HCT116 (cell line): ENCODE measurements at regions not wholly inside any gene's neighbourhood (a gene's known extent, or its start where the extent isn't known, plus 50 kb on each side); places are given as distances from the start of the nearest gene placed in this dataset.

Source experiments
- ATAC-seq: fragments of 200-7000 bp; cut with Tn5 transposase; 2 replicates; pipeline ENCODE4 v1.9.1; 2020; ENCODE audit warnings: mild to moderate bottlenecking, moderate library complexity
- BruUV-seq: library from RNA; stranded (reverse); fragments of 400-500 nt; replicated peaks from 2 replicates; lab custom pipeline; 2021; lab: Mats Ljungman, UMichigan
- CTCF ChIA-PET: fragments of 300-600 bp; sonication (Branson Sonifier 250); formaldehyde crosslinking; loops from one replicate; lab custom pipeline; 2021; ENCODE audit warnings: antibody characterized with exemption; lab: Charles Lee
- POLR2A ChIA-PET: fragments of 300-600, 350-600 bp; sonication (Branson Sonifier 250); formaldehyde crosslinking; loops from one replicate; lab custom pipeline; 2021; ENCODE audit warnings: antibody characterized with exemption; lab: Charles Lee
- RAD21 ChIA-PET, 2 experiments: fragments of 300-600 bp; sonication (Branson Sonifier 250); formaldehyde crosslinking; loops; one replicate each; lab custom pipeline; 2023; ENCODE audit warnings: low total read pairs in 2 of 2; ENCODE audit not compliant: uncharacterized antibody in 2 of 2, unreplicated experiment in 2 of 2, low non-redundant PET in 1 of 2; lab: Charles Lee
- DNase-seq: peaks from one replicate; pipeline ENCODE4 v3.0.0-alpha.2; 2010; ENCODE audit warnings: low read depth, low spot score
- H2AFZ ChIP-seq: fragments of 200-600 bp; shearing (Covaris generic), sonication (generic); 2 replicates; pipeline ENCODE4 v1.6.1; 2017; ENCODE audit warnings: low read depth, mixed run types, mixed read lengths, antibody characterized with exemption, low read length; ENCODE audit not compliant: poor library complexity, severe bottlenecking
- H3K27ac ChIP-seq: 2 replicates; pipeline ENCODE4 v1.5.1; 2012; ENCODE audit warnings: low read depth, low read length
- H3K27me3 ChIP-seq: fragments of 200-600 bp; sonication (generic); 2 replicates; pipeline ENCODE4 v1.6.1; 2016; ENCODE audit warnings: mixed run types, low read length, mixed read lengths; ENCODE audit not compliant: insufficient read depth
- H3K36me3 ChIP-seq, 2 experiments: fragments of 200-500 bp in 1 of 2; fragments of 200-600 bp in 1 of 2; sonication (Bioruptor generic) in 1 of 2; sonication (generic) in 1 of 2; 2 replicates each; pipeline versions ENCODE4 v1.5.1 to v1.6.1; 2014 to 2016; ENCODE audit warnings: low read length in 2 of 2, inconsistent platforms in 1 of 2, mixed read lengths in 1 of 2, mixed run types in 1 of 2; ENCODE audit not compliant: insufficient read depth in 2 of 2, control insufficient read depth in 1 of 2
- H3K4me1 ChIP-seq, 2 experiments: fragments of 200-600 bp in 1 of 2; sonication (generic) in 1 of 2; 2 replicates each; pipeline versions ENCODE4 v1.5.1 to v1.6.1; 2012 to 2017; ENCODE audit warnings: low read length in 2 of 2, inconsistent platforms in 1 of 2, mild to moderate bottlenecking in 1 of 2, mixed read lengths in 1 of 2, mixed run types in 1 of 2, moderate library complexity in 1 of 2; ENCODE audit not compliant: insufficient read depth in 2 of 2, control insufficient read depth in 1 of 2
- H3K4me2 ChIP-seq: fragments of 200-600 bp; sonication (generic); 2 replicates; pipeline ENCODE4 v1.6.1; 2017; ENCODE audit warnings: mixed run types, low read length, mixed read lengths
- H3K4me3 ChIP-seq, 2 experiments: fragments of 200-600 bp in 1 of 2; sonication (generic) in 1 of 2; replicated peaks in 1 of 2; 2 replicates each; pipeline ENCODE4 v1.5.1; 2011 to 2016; ENCODE audit warnings: low read length in 2 of 2, control low read depth in 1 of 2, low read depth in 1 of 2, mild to moderate bottlenecking in 1 of 2, mixed read lengths in 1 of 2, mixed run types in 1 of 2
- H3K79me2 ChIP-seq: fragments of 200-600 bp; sonication (generic); 2 replicates; pipeline ENCODE4 v1.6.1; 2017; ENCODE audit warnings: mild to moderate bottlenecking, mixed run types, low read length, moderate library complexity, mixed read lengths; ENCODE audit not compliant: insufficient read depth
- H3K9ac ChIP-seq: fragments of 200-600 bp; sonication (generic); 2 replicates; pipeline ENCODE4 v1.6.1; 2016; ENCODE audit warnings: low read length, mixed read lengths
- H3K9me2 ChIP-seq: fragments of 200-600 bp; sonication (generic), shearing (Covaris generic); 2 replicates; pipeline ENCODE4 v1.6.1; 2017; ENCODE audit warnings: mixed run types, mild to moderate bottlenecking, moderate library complexity; ENCODE audit not compliant: insufficient read depth
- H3K9me3 ChIP-seq, 2 experiments: fragments of 200-500 bp in 1 of 2; fragments of 200-600 bp in 1 of 2; sonication (Bioruptor generic) in 1 of 2; sonication (generic) in 1 of 2; 2 replicates each; pipeline ENCODE4 v1.6.1; 2014 to 2017; ENCODE audit warnings: low read length in 2 of 2, mixed read lengths in 2 of 2, inconsistent platforms in 1 of 2, low read depth in 1 of 2, mild to moderate bottlenecking in 1 of 2, mixed run types in 1 of 2, moderate library complexity in 1 of 2; ENCODE audit not compliant: control insufficient read depth in 1 of 2, insufficient read depth in 1 of 2
- H4K20me1 ChIP-seq: fragments of 200-600 bp; sonication (generic), shearing (Covaris generic); 2 replicates; pipeline ENCODE4 v1.6.1; 2017; ENCODE audit warnings: mixed run types, mild to moderate bottlenecking, moderate library complexity; ENCODE audit not compliant: insufficient read depth
- ATF3 ChIP-seq: IDR thresholded peaks from 2 replicates; pipeline ENCODE4 v1.6.1; 2012
- CEBPB ChIP-seq: IDR thresholded peaks from 2 replicates; pipeline ENCODE4 v1.6.1; 2012; ENCODE audit warnings: low read depth
- EGR1 ChIP-seq: IDR thresholded peaks from 2 replicates; pipeline ENCODE4 v1.6.1; 2012; ENCODE audit warnings: low read depth
- ELF1 ChIP-seq: IDR thresholded peaks from 2 replicates; pipeline ENCODE4 v1.6.1; 2012; ENCODE audit warnings: low read depth, borderline replicate concordance
- EZH2 ChIP-seq: fragments of 200-600 bp; sonication (generic); IDR thresholded peaks from 2 replicates; pipeline ENCODE4 v1.6.1; 2017; ENCODE audit warnings: antibody characterized with exemption, mixed run types
- EZH2phosphoT487 ChIP-seq: fragments of 200-600 bp; IDR thresholded peaks from 2 replicates; pipeline ENCODE4 v1.6.1; 2018; ENCODE audit warnings: antibody characterized with exemption, borderline replicate concordance
- FOSL1 ChIP-seq: IDR thresholded peaks from 2 replicates; pipeline ENCODE4 v1.6.1; 2012; ENCODE audit warnings: low read depth
- JUND ChIP-seq: IDR thresholded peaks from 2 replicates; pipeline ENCODE4 v1.6.1; 2012
- POLR2A ChIP-seq: IDR thresholded peaks from 2 replicates; pipeline ENCODE4 v1.7.0; 2011; ENCODE audit warnings: borderline replicate concordance; ENCODE audit not compliant: insufficient read depth, insufficient read length; ENCODE audit errors: extremely low read depth
- RAD21 ChIP-seq: IDR thresholded peaks from 2 replicates; pipeline ENCODE4 v1.6.1; 2012; ENCODE audit warnings: low read depth, mild to moderate bottlenecking
- SIN3A ChIP-seq: IDR thresholded peaks from 2 replicates; pipeline ENCODE4 v1.6.1; 2012; ENCODE audit warnings: low read depth
- SP1 ChIP-seq: IDR thresholded peaks from 2 replicates; pipeline ENCODE4 v1.6.1; 2012; ENCODE audit warnings: low read depth
- TCF7L2 ChIP-seq: IDR thresholded peaks from 2 replicates; pipeline ENCODE4 v1.7.0; 2011; ENCODE audit warnings: borderline replicate concordance, inconsistent platforms; ENCODE audit not compliant: insufficient read depth, insufficient read length; ENCODE audit errors: extremely low read depth
- YY1 ChIP-seq: IDR thresholded peaks from 2 replicates; pipeline ENCODE4 v1.6.1; 2011; ENCODE audit warnings: low read length, low read depth, moderate library complexity, mild to moderate bottlenecking; ENCODE audit not compliant: insufficient replicate concordance; ENCODE audit errors: extremely low read depth
- ZBTB33 ChIP-seq: IDR thresholded peaks from 2 replicates; pipeline ENCODE4 v1.6.1; 2011; ENCODE audit warnings: mild to moderate bottlenecking, low read length, moderate library complexity; ENCODE audit not compliant: insufficient replicate concordance; ENCODE audit errors: extremely low read depth
- ZFX ChIP-seq: fragments of 450-650 bp; IDR thresholded peaks from 2 replicates; pipeline ENCODE4 v1.6.1; 2017
- intact Hi-C: fragments of 100-400 bp; cut with micrococcal nuclease; formaldehyde crosslinking; loops from 2 replicates; pipeline ENCODE4 v1.10.0; 2022
- TF ChIP-seq, protein P1 (sequence below), 3 experiments: fragments of 200-600 bp in 1 of 3; sonication (generic) in 1 of 3; IDR thresholded peaks in 2 of 3; conservative IDR thresholded peaks in 1 of 3; 2 replicates each; pipeline ENCODE4 v1.5.1; 2012 to 2017; ENCODE audit warnings: low read depth in 2 of 3, low read length in 2 of 3, antibody characterized with exemption in 1 of 3, borderline replicate concordance in 1 of 3, control low read depth in 1 of 3, mild to moderate bottlenecking in 1 of 3, mixed read lengths in 1 of 3, mixed run types in 1 of 3, moderate library complexity in 1 of 3; ENCODE audit not compliant: insufficient read depth in 1 of 3
- TF ChIP-seq, protein P2 (sequence below): IDR thresholded peaks from 2 replicates; pipeline ENCODE4 v1.6.1; 2012; ENCODE audit warnings: low read depth

DNA sequence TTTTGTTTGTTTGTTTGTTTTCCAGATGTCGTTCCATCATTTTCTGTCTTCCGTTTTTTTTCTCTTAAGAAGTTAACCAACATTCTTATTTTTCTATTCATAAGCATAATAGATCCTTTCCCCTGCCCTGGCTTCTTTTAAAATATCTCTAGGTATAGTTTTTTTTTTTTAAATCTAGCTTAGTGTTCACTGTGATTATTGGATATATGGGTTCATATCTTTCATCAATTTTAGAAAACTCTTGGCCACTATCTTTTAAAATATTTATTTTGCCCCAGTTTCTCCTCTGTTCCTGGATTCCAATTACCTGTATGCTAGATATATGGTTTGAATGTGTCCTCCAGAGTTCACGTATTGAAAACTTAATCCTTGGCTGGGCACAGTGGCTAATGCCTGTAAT, 59.6 kb downstream of the GSX2 start:
- CTCF ChIA-PET = no interaction called here
- Histone ChIP-seq H3K4me3 (no peak overlapping the region), H3K9me2 (no peaks in the 10 kb centered on the region), H3K79me2 (no peaks in the 10 kb centered on the region), H3K27ac (no peak overlapping the region), H3K27me3 (no peaks in the 10 kb centered on the region), H3K4me2 (no peak overlapping the region), H2AFZ (no peak overlapping the region), H4K20me1 (no peaks in the 10 kb centered on the region), H3K36me3 (no peaks in the 10 kb centered on the region), H3K4me1 (no peaks in the 10 kb centered on the region; a peak in 1 of 4 replicates), H3K9ac (no peak overlapping the region), H3K9me3 (no peaks in the 10 kb centered on the region)
- no peak for DNase-seq
- intact Hi-C loops = no loop called here
- POLR2A ChIA-PET = no interaction called here
- no peak for TF ChIP-seq EZH2
- TF ChIP-seq POLR2A = no peak
- TF ChIP-seq TCF7L2 = no peak
- TF ChIP-seq ZBTB33 = no peak
- TF ChIP-seq CEBPB = no peak
- TF ChIP-seq, protein P1, sequence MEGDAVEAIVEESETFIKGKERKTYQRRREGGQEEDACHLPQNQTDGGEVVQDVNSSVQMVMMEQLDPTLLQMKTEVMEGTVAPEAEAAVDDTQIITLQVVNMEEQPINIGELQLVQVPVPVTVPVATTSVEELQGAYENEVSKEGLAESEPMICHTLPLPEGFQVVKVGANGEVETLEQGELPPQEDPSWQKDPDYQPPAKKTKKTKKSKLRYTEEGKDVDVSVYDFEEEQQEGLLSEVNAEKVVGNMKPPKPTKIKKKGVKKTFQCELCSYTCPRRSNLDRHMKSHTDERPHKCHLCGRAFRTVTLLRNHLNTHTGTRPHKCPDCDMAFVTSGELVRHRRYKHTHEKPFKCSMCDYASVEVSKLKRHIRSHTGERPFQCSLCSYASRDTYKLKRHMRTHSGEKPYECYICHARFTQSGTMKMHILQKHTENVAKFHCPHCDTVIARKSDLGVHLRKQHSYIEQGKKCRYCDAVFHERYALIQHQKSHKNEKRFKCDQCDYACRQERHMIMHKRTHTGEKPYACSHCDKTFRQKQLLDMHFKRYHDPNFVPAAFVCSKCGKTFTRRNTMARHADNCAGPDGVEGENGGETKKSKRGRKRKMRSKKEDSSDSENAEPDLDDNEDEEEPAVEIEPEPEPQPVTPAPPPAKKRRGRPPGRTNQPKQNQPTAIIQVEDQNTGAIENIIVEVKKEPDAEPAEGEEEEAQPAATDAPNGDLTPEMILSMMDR (IDR thresholded peaks at IDR 0.05 in 2 of 3, conservative IDR thresholded peaks at IDR 0.05 in 1 of 3; ENCODE audit: borderline replicate concordance in 1 of 3, insufficient read depth in 1 of 3, low read depth in 2 of 3, low read length in 2 of 3) = no peak
- no peak for TF ChIP-seq RAD21
- TF ChIP-seq, protein P2, sequence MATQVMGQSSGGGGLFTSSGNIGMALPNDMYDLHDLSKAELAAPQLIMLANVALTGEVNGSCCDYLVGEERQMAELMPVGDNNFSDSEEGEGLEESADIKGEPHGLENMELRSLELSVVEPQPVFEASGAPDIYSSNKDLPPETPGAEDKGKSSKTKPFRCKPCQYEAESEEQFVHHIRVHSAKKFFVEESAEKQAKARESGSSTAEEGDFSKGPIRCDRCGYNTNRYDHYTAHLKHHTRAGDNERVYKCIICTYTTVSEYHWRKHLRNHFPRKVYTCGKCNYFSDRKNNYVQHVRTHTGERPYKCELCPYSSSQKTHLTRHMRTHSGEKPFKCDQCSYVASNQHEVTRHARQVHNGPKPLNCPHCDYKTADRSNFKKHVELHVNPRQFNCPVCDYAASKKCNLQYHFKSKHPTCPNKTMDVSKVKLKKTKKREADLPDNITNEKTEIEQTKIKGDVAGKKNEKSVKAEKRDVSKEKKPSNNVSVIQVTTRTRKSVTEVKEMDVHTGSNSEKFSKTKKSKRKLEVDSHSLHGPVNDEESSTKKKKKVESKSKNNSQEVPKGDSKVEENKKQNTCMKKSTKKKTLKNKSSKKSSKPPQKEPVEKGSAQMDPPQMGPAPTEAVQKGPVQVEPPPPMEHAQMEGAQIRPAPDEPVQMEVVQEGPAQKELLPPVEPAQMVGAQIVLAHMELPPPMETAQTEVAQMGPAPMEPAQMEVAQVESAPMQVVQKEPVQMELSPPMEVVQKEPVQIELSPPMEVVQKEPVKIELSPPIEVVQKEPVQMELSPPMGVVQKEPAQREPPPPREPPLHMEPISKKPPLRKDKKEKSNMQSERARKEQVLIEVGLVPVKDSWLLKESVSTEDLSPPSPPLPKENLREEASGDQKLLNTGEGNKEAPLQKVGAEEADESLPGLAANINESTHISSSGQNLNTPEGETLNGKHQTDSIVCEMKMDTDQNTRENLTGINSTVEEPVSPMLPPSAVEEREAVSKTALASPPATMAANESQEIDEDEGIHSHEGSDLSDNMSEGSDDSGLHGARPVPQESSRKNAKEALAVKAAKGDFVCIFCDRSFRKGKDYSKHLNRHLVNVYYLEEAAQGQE = no peak
- no peak for TF ChIP-seq ELF1
- TF ChIP-seq ZFX = no peak
- TF ChIP-seq SIN3A = no peak
- no peak for TF ChIP-seq EZH2phosphoT487
- TF ChIP-seq YY1 = no peak
- TF ChIP-seq FOSL1 = no peak
- no peak for TF ChIP-seq ATF3
- TF ChIP-seq EGR1 = no peak
- no peak for TF ChIP-seq JUND
- no peak for TF ChIP-seq SP1
- RAD21 ChIA-PET = no interaction called here
- ATAC-seq = no peak
- no TSS peak for BruUV-seq
